Hepatic stellate cell (primary cell): ENCODE measurements at regions not wholly inside any gene's neighbourhood (a gene's known extent, or its start where the extent isn't known, plus 50 kb on each side); places are given as distances from the start of the nearest gene placed in this dataset.

Experiments
- DNase-seq: peaks from one replicate; pipeline ENCODE4 v3.0.0; 2011; ENCODE audit warnings: low spot score

- DNase-seq, result peak; percentile 64
These were observed 63.9 kb upstream of the GALNT9 start for GRCh38 chr12:132393245-132393795.

GRCh38 chr12:132392389-132393244 is 63.2 kb upstream of the GALNT9 start:
- DNase-seq, result no peak

- DNase-seq, result no peak
These were observed 62.1 kb upstream of the GALNT9 start for GRCh38 chr12:132391326-132392041.

- DNase-seq, result no peak
These were observed 61.1 kb upstream of the GALNT9 start for GRCh38 chr12:132390287-132391076.

- no peak for DNase-seq
These were observed 60.3 kb upstream of the GALNT9 start for GRCh38 chr12:132389526-132390286.

- DNase-seq, result no peak
These were observed 59.6 kb upstream of the GALNT9 start for GRCh38 chr12:132389026-132389425.

DNA sequence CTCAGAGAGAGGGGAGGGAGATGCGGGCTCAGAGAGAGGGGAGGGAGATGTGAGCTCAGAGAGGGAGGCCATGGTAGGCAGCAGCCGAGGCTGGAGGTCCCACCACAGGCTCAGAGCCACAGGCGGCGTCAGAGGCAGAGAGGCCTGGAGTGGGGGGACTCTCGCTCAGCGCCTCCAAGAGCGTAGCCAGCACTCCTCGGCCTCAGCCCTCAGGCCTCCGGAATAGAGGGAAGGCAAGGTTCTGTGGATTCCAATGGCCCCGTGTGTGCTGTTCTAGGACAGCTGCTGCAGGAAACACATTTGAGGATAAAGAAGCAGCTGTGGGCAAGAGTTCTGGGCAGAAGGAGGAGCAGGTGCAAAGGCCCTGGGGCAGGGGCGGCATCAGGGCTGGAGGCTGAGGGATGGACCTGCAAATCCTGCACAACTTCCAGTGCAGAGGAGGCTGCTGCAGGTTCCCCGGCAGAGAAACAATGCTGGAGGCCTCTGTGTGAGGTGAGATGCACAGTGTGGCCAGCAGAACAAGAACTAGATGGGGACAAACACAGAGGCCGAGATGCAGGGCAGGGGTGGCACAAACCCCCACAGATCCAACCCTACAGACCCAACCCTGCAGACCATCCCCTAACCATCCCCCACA is 59.1 kb upstream of the GALNT9 start:
- DNase-seq, result no peak

DNA sequence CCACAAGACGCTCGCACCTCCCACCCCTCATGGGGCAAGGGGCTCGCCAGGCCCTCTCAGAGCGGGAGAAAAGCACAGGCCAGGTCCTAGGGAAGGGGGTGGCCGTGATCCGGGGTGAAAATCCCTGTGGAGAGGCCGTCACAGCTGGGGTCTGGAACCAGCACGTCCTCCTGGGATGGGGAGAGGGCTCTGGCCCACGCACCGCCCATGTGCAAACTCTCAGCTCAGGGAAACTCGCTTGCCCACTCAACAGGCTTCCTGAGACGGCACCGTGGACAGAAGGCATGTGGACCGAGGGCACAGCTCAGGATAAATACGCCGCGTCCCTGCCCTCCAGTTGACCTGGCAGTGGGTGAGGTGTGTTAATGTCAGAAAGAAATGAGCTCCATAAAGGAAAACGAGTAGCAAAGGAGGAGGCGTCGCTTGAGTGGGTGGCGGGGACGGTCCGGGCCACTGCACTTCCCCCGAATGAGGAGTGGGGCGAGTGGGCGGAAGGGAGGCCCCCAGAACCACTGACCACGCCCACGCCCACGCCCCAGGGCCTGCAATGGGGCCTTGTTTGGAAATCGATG is 57.6 kb upstream of the GALNT9 start:
- DNase-seq, result no peak

DNA sequence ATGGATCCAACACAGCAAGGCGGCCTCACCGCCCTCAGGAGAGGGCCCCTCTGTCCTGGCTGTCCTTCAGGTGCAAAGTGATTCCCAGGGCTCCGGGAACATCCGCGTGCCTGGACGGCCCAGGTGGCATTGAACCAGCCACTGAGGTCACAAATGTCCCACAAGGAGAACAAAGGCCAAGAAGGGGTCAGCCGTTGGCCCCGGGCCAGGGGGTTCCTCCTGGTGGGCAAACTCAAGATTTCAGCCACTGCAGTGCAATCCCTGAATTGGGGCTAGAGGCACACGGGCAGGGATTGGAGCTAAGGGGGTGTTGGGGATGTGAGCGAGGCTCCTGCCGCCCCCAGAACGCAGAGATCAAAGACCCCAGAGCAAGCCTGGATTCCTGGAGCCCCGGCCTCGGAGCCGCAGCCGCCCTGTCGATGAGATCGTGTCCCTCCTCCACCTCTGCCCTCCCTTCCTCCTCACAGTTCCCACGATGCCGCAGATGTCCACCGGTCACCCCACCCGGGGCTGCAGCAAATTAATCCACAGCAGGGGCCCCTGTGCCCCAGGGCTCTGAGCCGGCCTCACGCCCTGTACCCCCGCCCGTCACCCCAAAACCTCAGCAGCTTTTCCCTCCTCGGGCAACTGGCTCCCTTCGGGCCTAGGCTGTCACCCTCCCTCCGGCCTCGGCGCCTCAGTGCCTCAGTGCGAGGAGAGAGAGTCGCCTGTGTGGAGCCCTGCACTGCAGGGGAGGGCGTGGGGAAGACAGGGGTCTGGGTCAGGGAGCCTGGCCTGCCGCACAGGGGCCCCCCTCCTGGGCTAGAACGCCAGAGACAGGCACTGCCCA is 56.7 kb upstream of the GALNT9 start:
- no peak for DNase-seq

- no peak for DNase-seq
These were observed 55.8 kb upstream of the GALNT9 start for GRCh38 chr12:132384916-132385774.

- no peak for DNase-seq
These were observed 51.3 kb upstream of the GALNT9 start for GRCh38 chr12:132380641-132381040.

GRCh38 chr12:132379996-132380395 is 50.6 kb upstream of the GALNT9 start:
- no peak for DNase-seq

GRCh38 chr12:132379576-132379975 is 50.2 kb upstream of the GALNT9 start:
- no peak for DNase-seq
